Endothelial cell of umbilical vein (primary cell): ENCODE measurements at regions not wholly inside any gene's neighbourhood (a gene's known extent, or its start where the extent isn't known, plus 50 kb on each side); places are given as distances from the start of the nearest gene placed in this dataset.

Experiments used
- EZH2 ChIP-seq: IDR thresholded peaks from 2 replicates; pipeline ENCODE4 v1.6.1; 2012; ENCODE audit warnings: borderline replicate concordance, low read depth, mild to moderate bottlenecking, moderate library complexity, low read length, inconsistent platforms; ENCODE audit not compliant: severe bottlenecking
- MYC ChIP-seq: IDR thresholded peaks from one replicate; pipeline ENCODE4 v1.6.1; 2011; ENCODE audit warnings: mild to moderate bottlenecking, low read depth, low read length
- POLR2A ChIP-seq: IDR thresholded peaks from 2 replicates; pipeline ENCODE4 v1.6.1; 2012; ENCODE audit warnings: low read depth, mild to moderate bottlenecking, control low read depth, low read length
- POLR2AphosphoS5 ChIP-seq: IDR thresholded peaks from 2 replicates; pipeline ENCODE4 v1.6.1; 2012; ENCODE audit warnings: low read depth, mild to moderate bottlenecking, control low read depth, low read length, moderate library complexity; ENCODE audit not compliant: insufficient read depth

- TF ChIP-seq MYC (no peak), POLR2A (no peak), EZH2 (no peak), POLR2AphosphoS5 (no peak)
Measured at GRCh38 chr12:74193191-74193590, 344.4 kb upstream of the ATXN7L3B start.
